Neural crest cell (in vitro differentiated cells): ENCODE measurements at regions not wholly inside any gene's neighbourhood (a gene's known extent, or its start where the extent isn't known, plus 50 kb on each side); places are given as distances from the start of the nearest gene placed in this dataset.
"Not testable (repeated sequence)": the region's sequence is repeated elsewhere in the genome, so short reads cannot be mapped to it uniquely, and the experiment has no call there.

Source experiments
- DNase-seq: peaks from one replicate; pipeline ENCODE4 v3.0.0; 2021; ENCODE audit warnings: low read depth, mixed read lengths, low spot score
- H3K27ac Mint-ChIP-seq: one replicate; pipeline ENCODE4 v1.8.0; 2021; ENCODE audit warnings: mild to moderate bottlenecking, mixed read lengths; ENCODE audit not compliant: unreplicated experiment
- H3K27me3 Mint-ChIP-seq: 2 replicates; pipeline ENCODE4 v1.8.0; 2021; ENCODE audit warnings: low read depth, mild to moderate bottlenecking, mixed read lengths
- H3K36me3 Mint-ChIP-seq: 2 replicates; pipeline ENCODE4 v1.8.0; 2021; ENCODE audit warnings: low read depth, mild to moderate bottlenecking, mixed read lengths
- H3K4me1 Mint-ChIP-seq: 2 replicates; pipeline ENCODE4 v1.8.0; 2021; ENCODE audit warnings: mixed read lengths
- H3K4me3 Mint-ChIP-seq: one replicate; pipeline ENCODE4 v1.8.0; 2021; ENCODE audit warnings: mild to moderate bottlenecking, mixed read lengths
- H3K9me3 Mint-ChIP-seq: 2 replicates; pipeline ENCODE4 v1.8.0; 2021; ENCODE audit warnings: mixed read lengths
- CTCF ChIP-seq: fragments of 200-600 bp; sonication (generic); conservative IDR thresholded peaks from 2 replicates; pipeline ENCODE4 v1.5.0; 2021; ENCODE audit warnings: antibody characterized with exemption, mild to moderate bottlenecking

GRCh38 chr2:210991107-210991506, 434.7 kb downstream of the CPS1 start:
- no peaks in the 10 kb centered on the region for H3K36me3 Mint-ChIP-seq
- no peaks in the 10 kb centered on the region for H3K4me1 Mint-ChIP-seq
- no peak overlapping the region for H3K4me3 Mint-ChIP-seq
- no peak overlapping the region for H3K27ac Mint-ChIP-seq
- H3K9me3 Mint-ChIP-seq, result no peaks in the 10 kb centered on the region
- no peak for DNase-seq
- TF ChIP-seq CTCF, result no peak
- no peaks in the 10 kb centered on the region for H3K27me3 Mint-ChIP-seq

GRCh38 chr2:210994104-210994503, 437.7 kb downstream of the CPS1 start:
- no peaks in the 10 kb centered on the region for H3K36me3 Mint-ChIP-seq
- no peak for TF ChIP-seq CTCF
- no peaks in the 10 kb centered on the region for H3K4me1 Mint-ChIP-seq
- DNase-seq, result no peak
- H3K27ac Mint-ChIP-seq, result no peak overlapping the region
- no peak overlapping the region for H3K4me3 Mint-ChIP-seq
- no peaks in the 10 kb centered on the region for H3K27me3 Mint-ChIP-seq
- H3K9me3 Mint-ChIP-seq, result no peaks in the 10 kb centered on the region

- Mint-ChIP-seq H3K4me3 (no peak overlapping the region), H3K36me3 (no peaks in the 10 kb centered on the region), H3K27me3 (no peaks in the 10 kb centered on the region), H3K9me3 (no peaks in the 10 kb centered on the region), H3K4me1 (no peaks in the 10 kb centered on the region), H3K27ac (no peak overlapping the region)
- TF ChIP-seq CTCF, result no peak
- DNase-seq, result no peak
Observed at GRCh38 chr2:210997373-210997772, 441.0 kb downstream of the CPS1 start.

GRCh38 chr2:210998334-210998733, 441.9 kb downstream of the CPS1 start:
- TF ChIP-seq CTCF, result no peak
- no peaks in the 10 kb centered on the region for H3K4me1 Mint-ChIP-seq
- no peaks in the 10 kb centered on the region for H3K27me3 Mint-ChIP-seq

GRCh38 chr2:211014376-211014775, 458.0 kb downstream of the CPS1 start:
- no peak for TF ChIP-seq CTCF
- peaks cover 4% of the 10 kb centered on the region for H3K9me3 Mint-ChIP-seq
- H3K27ac Mint-ChIP-seq, result no peak overlapping the region
- no peaks in the 10 kb centered on the region for H3K36me3 Mint-ChIP-seq
- DNase-seq, result no peak
- no peaks in the 10 kb centered on the region for H3K27me3 Mint-ChIP-seq
- no peak overlapping the region for H3K4me3 Mint-ChIP-seq
- peaks cover 9% of the 10 kb centered on the region for H3K4me1 Mint-ChIP-seq

More at GRCh38 chr2:210998334-210998733, 441.9 kb downstream of the CPS1 start:
- no peak overlapping the region for H3K4me3 Mint-ChIP-seq
- no peaks in the 10 kb centered on the region for H3K9me3 Mint-ChIP-seq
- H3K27ac Mint-ChIP-seq, result no peak overlapping the region
- H3K36me3 Mint-ChIP-seq, result no peaks in the 10 kb centered on the region
- DNase-seq, result no peak

- H3K9me3 Mint-ChIP-seq, result peaks cover 4% of the 10 kb centered on the region
- H3K36me3 Mint-ChIP-seq, result no peaks in the 10 kb centered on the region
- no peak for DNase-seq
- peaks cover 9% of the 10 kb centered on the region for H3K4me1 Mint-ChIP-seq
- H3K27me3 Mint-ChIP-seq, result no peaks in the 10 kb centered on the region
- H3K4me3 Mint-ChIP-seq, result no peak overlapping the region
- TF ChIP-seq CTCF, result no peak
- H3K27ac Mint-ChIP-seq, result no peak overlapping the region
Observed at GRCh38 chr2:211014906-211015305, 458.5 kb downstream of the CPS1 start.

GRCh38 chr2:211025089-211025488, 468.7 kb downstream of the CPS1 start:
- H3K27ac Mint-ChIP-seq, H3K27me3 Mint-ChIP-seq, DNase-seq, H3K4me3 Mint-ChIP-seq, H3K4me1 Mint-ChIP-seq: not testable (repeated sequence)
- peaks cover 36% of the 10 kb centered on the region for H3K9me3 Mint-ChIP-seq
- H3K36me3 Mint-ChIP-seq, result peaks cover 15% of the 10 kb centered on the region
